HFFc6 (cell line): ENCODE measurements at regions not wholly inside any gene's neighbourhood (a gene's known extent, or its start where the extent isn't known, plus 50 kb on each side); places are given as distances from the start of the nearest gene placed in this dataset.

Source experiments
- DNase-seq: peaks from one replicate; pipeline ENCODE4 v3.0.0-alpha.2; 2018
- H3K27ac Mint-ChIP-seq: 2 replicates; pipeline ENCODE4 v1.8.0; 2020; ENCODE audit warnings: mild to moderate bottlenecking, mixed read lengths
- H3K27me3 Mint-ChIP-seq: 2 replicates; pipeline ENCODE4 v1.8.0; 2021; ENCODE audit warnings: mild to moderate bottlenecking, moderate library complexity, mixed read lengths; ENCODE audit not compliant: insufficient read depth
- H3K36me3 Mint-ChIP-seq: 2 replicates; pipeline ENCODE4 v1.8.0; 2021; ENCODE audit warnings: low read depth, mixed read lengths
- H3K4me1 Mint-ChIP-seq: 2 replicates; pipeline ENCODE4 v1.8.0; 2020; ENCODE audit warnings: low read depth, mixed read lengths
- H3K4me3 Mint-ChIP-seq: 2 replicates; pipeline ENCODE4 v1.8.0; 2020; ENCODE audit warnings: mild to moderate bottlenecking, moderate library complexity, mixed read lengths
- H3K9me3 Mint-ChIP-seq: 2 replicates; pipeline ENCODE4 v1.8.0; 2020; ENCODE audit warnings: mild to moderate bottlenecking, mixed read lengths
- CTCF ChIP-seq: fragments of 200-600 bp; sonication (generic); IDR thresholded peaks from 2 replicates; pipeline ENCODE4 v1.5.0; 2021; ENCODE audit warnings: antibody characterized with exemption, mild to moderate bottlenecking

- no peak for DNase-seq
- Mint-ChIP-seq H3K4me3 (no peak overlapping the region), H3K9me3 (no peaks in the 10 kb centered on the region; the same call in 1 of the 2 replicates), H3K27ac (no peak overlapping the region), H3K27me3 (peaks cover 35% of the 10 kb centered on the region), H3K4me1 (peaks cover 8% of the 10 kb centered on the region), H3K36me3 (no peaks in the 10 kb centered on the region)
- no peak for TF ChIP-seq CTCF
Observed at GRCh38 chr9:113822315-113822714, 53.8 kb upstream of the ZNF618 start.

GRCh38 chr9:113823421-113823820 is 52.7 kb upstream of the ZNF618 start:
- peaks cover 15% of the 10 kb centered on the region for H3K4me1 Mint-ChIP-seq
- H3K27ac Mint-ChIP-seq: no peak overlapping the region
- no peak for TF ChIP-seq CTCF
- H3K9me3 Mint-ChIP-seq: no peaks in the 10 kb centered on the region; the same call in 1 of the 2 replicates
- H3K27me3 Mint-ChIP-seq: peaks cover 29% of the 10 kb centered on the region
- H3K4me3 Mint-ChIP-seq: no peak overlapping the region
- H3K36me3 Mint-ChIP-seq: peaks cover 3% of the 10 kb centered on the region; the same call in 1 of the 2 replicates
- no peak for DNase-seq
